ENCODE measurements at regions not wholly inside any gene's neighbourhood (a gene's known extent, or its start where the extent isn't known, plus 50 kb on each side); places are given as distances from the start of the nearest gene placed in this dataset.

- H3K27ac ChIP-seq (ENCODE audit: low read depth, low read length, poor library complexity, severe bottlenecking), result no peak overlapping the region
Measured at GRCh38 chr2:128511731-128512378, 193.2 kb upstream of the HS6ST1 start.

GRCh38 chr2:128512379-128513115, 193.9 kb upstream of the HS6ST1 start:
- Histone ChIP-seq H3K4me3 (ENCODE audit: low read depth, low read length, poor library complexity, severe bottlenecking) (no peak overlapping the region), H3K9me3 (ENCODE audit: low read depth, low read length, poor library complexity, severe bottlenecking) (no peaks in the 10 kb centered on the region), H3K27me3 (replicated peaks; ENCODE audit: insufficient read depth, low read depth, low read length, poor library complexity) (no peaks in the 10 kb centered on the region), H3K36me3 (ENCODE audit: insufficient read depth, low read length, poor library complexity, severe bottlenecking) (no peaks in the 10 kb centered on the region), H3K27ac (ENCODE audit: low read depth, low read length, poor library complexity, severe bottlenecking) (no peak overlapping the region), H3K4me1 (ENCODE audit: insufficient read depth, low read length, poor library complexity, severe bottlenecking) (no peaks in the 10 kb centered on the region)
- CTCF ChIA-PET, result no interaction called here
- intact Hi-C loops (cut with micrococcal nuclease; ENCODE audit: unreplicated experiment), result no loop called here
- BruUV-seq (replicated peaks), result no TSS peak
- TF ChIP-seq, protein P1, sequence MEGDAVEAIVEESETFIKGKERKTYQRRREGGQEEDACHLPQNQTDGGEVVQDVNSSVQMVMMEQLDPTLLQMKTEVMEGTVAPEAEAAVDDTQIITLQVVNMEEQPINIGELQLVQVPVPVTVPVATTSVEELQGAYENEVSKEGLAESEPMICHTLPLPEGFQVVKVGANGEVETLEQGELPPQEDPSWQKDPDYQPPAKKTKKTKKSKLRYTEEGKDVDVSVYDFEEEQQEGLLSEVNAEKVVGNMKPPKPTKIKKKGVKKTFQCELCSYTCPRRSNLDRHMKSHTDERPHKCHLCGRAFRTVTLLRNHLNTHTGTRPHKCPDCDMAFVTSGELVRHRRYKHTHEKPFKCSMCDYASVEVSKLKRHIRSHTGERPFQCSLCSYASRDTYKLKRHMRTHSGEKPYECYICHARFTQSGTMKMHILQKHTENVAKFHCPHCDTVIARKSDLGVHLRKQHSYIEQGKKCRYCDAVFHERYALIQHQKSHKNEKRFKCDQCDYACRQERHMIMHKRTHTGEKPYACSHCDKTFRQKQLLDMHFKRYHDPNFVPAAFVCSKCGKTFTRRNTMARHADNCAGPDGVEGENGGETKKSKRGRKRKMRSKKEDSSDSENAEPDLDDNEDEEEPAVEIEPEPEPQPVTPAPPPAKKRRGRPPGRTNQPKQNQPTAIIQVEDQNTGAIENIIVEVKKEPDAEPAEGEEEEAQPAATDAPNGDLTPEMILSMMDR (conservative IDR thresholded peaks at IDR 0.05; ENCODE audit: low read depth, low read length), result no peak
- POLR2A ChIA-PET (ENCODE audit: low non-redundant PET), result no interaction called here
- no peak for DNase-seq (ENCODE audit: low spot score)

More at GRCh38 chr2:128511731-128512378, 193.2 kb upstream of the HS6ST1 start:
- no peak overlapping the region for H3K4me3 ChIP-seq (ENCODE audit: low read depth, low read length, poor library complexity, severe bottlenecking)
- H3K4me1 ChIP-seq (ENCODE audit: insufficient read depth, low read length, poor library complexity, severe bottlenecking), result no peaks in the 10 kb centered on the region
- DNase-seq (ENCODE audit: low spot score), result no peak
- POLR2A ChIA-PET (ENCODE audit: low non-redundant PET), result no interaction called here
- no TSS peak for BruUV-seq (replicated peaks)
- CTCF ChIA-PET, result no interaction called here
- TF ChIP-seq, protein P1 (conservative IDR thresholded peaks at IDR 0.05; ENCODE audit: low read depth, low read length), result no peak
- TF ChIP-seq EZH2 (IDR thresholded peaks at IDR 0.05; ENCODE audit: borderline replicate concordance, low read depth, low read length, poor library complexity, severe bottlenecking), result no peak
- intact Hi-C loops (cut with micrococcal nuclease; ENCODE audit: unreplicated experiment), result no loop called here
- no peaks in the 10 kb centered on the region for H3K27me3 ChIP-seq (replicated peaks; ENCODE audit: insufficient read depth, low read depth, low read length, poor library complexity)
- H3K36me3 ChIP-seq (ENCODE audit: insufficient read depth, low read length, poor library complexity, severe bottlenecking), result no peaks in the 10 kb centered on the region
- no peaks in the 10 kb centered on the region for H3K9me3 ChIP-seq (ENCODE audit: low read depth, low read length, poor library complexity, severe bottlenecking)

GRCh38 chr2:128513116-128513960, 194.7 kb upstream of the HS6ST1 start:
- BruUV-seq (replicated peaks), result no TSS peak
- intact Hi-C loops (cut with micrococcal nuclease; ENCODE audit: unreplicated experiment), result no loop called here
- Histone ChIP-seq H3K27ac (ENCODE audit: low read depth, low read length, poor library complexity, severe bottlenecking) (no peak overlapping the region), H3K4me3 (ENCODE audit: low read depth, low read length, poor library complexity, severe bottlenecking) (no peak overlapping the region), H3K36me3 (ENCODE audit: insufficient read depth, low read length, poor library complexity, severe bottlenecking) (no peaks in the 10 kb centered on the region), H3K4me1 (ENCODE audit: insufficient read depth, low read length, poor library complexity, severe bottlenecking) (no peaks in the 10 kb centered on the region), H3K27me3 (replicated peaks; ENCODE audit: insufficient read depth, low read depth, low read length, poor library complexity) (no peaks in the 10 kb centered on the region), H3K9me3 (ENCODE audit: low read depth, low read length, poor library complexity, severe bottlenecking) (no peaks in the 10 kb centered on the region)
- no peak for DNase-seq (ENCODE audit: low spot score)
- CTCF ChIA-PET, result no interaction called here
- POLR2A ChIA-PET (ENCODE audit: low non-redundant PET), result no interaction called here
- no peak for TF ChIP-seq EZH2 (IDR thresholded peaks at IDR 0.05; ENCODE audit: borderline replicate concordance, low read depth, low read length, poor library complexity, severe bottlenecking)
- TF ChIP-seq, protein P1 (conservative IDR thresholded peaks at IDR 0.05; ENCODE audit: low read depth, low read length), result no peak

Measured in A673 (cell line).